Immature natural killer cell (primary cell): ENCODE measurements at regions not wholly inside any gene's neighbourhood (a gene's known extent, or its start where the extent isn't known, plus 50 kb on each side); places are given as distances from the start of the nearest gene placed in this dataset.
"Not testable (repeated sequence)": the region's sequence is repeated elsewhere in the genome, so short reads cannot be mapped to it uniquely, and the experiment has no call there.

Experiments used
- DNase-seq, 3 donors: peaks; one replicate each; pipeline ENCODE4 v3.0.0; 2022; ENCODE audit warnings: mixed read lengths in 1 of 3
- H3K27ac Mint-ChIP-seq, 6 donors: one replicate each; pipeline ENCODE4 v1.8.0; 2020; ENCODE audit warnings: mixed read lengths in 6 of 6, mild to moderate bottlenecking in 5 of 6, inconsistent platforms in 4 of 6, moderate library complexity in 3 of 6
- H3K27me3 Mint-ChIP-seq, 3 donors: one replicate each; pipeline ENCODE4 v1.8.0; 2020 to 2021; ENCODE audit warnings: low read depth in 3 of 3, mild to moderate bottlenecking in 3 of 3, mixed read lengths in 3 of 3, moderate library complexity in 3 of 3, inconsistent platforms in 1 of 3
- H3K36me3 Mint-ChIP-seq, 3 donors: one replicate each; pipeline ENCODE4 v1.8.0; 2020; ENCODE audit warnings: mixed read lengths in 3 of 3, inconsistent platforms in 2 of 3, mild to moderate bottlenecking in 2 of 3
- H3K4me1 Mint-ChIP-seq, 2 donors: one replicate each; pipeline ENCODE4 v1.8.0; 2020; ENCODE audit warnings: inconsistent platforms in 2 of 2, mild to moderate bottlenecking in 2 of 2, mixed read lengths in 2 of 2, moderate library complexity in 1 of 2
- H3K4me3 Mint-ChIP-seq, 5 donors: one replicate each; pipeline ENCODE4 v1.8.0; 2020; ENCODE audit warnings: mild to moderate bottlenecking in 5 of 5, mixed read lengths in 5 of 5, inconsistent platforms in 3 of 5, moderate library complexity in 3 of 5
- H3K9me3 Mint-ChIP-seq, 6 donors: one replicate each; pipeline ENCODE4 v1.8.0; 2020; ENCODE audit warnings: mild to moderate bottlenecking in 6 of 6, mixed read lengths in 6 of 6, inconsistent platforms in 4 of 6, moderate library complexity in 3 of 6

DNA sequence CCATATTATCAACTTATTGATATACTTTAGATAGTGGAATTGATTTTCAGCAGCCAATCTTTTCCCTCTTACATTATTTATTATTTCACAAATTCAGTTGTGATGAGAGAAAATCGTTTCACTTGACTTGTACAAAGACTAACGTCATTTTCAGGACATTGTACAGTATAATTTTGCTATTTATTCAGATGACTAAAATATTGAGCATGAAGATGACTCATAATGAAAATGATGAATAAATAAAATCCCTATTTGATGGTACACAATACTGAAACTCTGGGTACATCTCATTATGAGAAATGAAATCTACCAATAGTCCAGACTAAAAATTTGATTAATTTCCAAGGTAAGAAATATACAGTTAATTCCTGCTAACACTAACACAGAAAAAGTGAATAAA lies 316.4 kb downstream of the CCDC74A start:
- H3K4me1 Mint-ChIP-seq, H3K27me3 Mint-ChIP-seq, H3K9me3 Mint-ChIP-seq, H3K27ac Mint-ChIP-seq, H3K4me3 Mint-ChIP-seq, DNase-seq, H3K36me3 Mint-ChIP-seq: not testable (repeated sequence)

DNA sequence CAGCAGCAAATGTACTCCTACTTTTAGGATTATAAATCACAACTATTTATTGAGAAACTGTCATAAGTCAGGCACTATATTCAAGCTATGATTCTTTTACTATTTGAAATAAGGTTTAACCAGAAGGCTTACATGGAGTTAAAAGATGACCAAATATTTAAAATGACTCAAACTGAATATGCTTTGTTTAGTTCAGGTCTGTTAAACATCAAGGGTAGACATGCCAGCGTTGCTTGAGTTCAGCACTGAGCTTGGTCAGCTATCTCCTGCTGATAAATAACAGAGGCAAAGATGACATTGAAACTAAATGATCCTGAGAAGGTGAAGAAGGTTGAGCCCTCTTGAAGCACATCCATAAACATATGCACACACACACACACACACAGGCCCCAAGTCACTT lies 305.6 kb downstream of the ANKRD30BL start:
- H3K4me3 Mint-ChIP-seq, H3K4me1 Mint-ChIP-seq, H3K36me3 Mint-ChIP-seq, H3K27ac Mint-ChIP-seq, H3K27me3 Mint-ChIP-seq, DNase-seq, H3K9me3 Mint-ChIP-seq: not testable (repeated sequence)

DNA sequence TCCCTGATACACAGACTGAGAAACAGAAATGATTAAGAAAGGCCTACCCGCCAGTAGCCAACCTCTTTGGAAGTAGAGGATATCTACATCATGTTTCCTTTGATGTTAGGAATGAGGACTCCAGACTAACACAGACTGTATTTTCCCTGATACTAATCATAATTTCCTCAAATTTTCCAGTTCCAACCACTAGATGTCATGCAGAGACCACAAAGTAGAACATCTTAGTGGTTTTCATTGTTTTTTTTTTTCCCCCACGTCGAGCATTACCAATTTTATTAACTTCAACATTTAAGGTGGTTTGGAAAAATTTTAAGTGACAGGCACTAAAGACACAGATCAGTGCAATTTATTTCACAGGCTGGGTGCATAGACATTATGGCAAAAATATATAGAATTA lies 303.6 kb downstream of the ANKRD30BL start:
- not testable (repeated sequence) for DNase-seq, H3K4me1 Mint-ChIP-seq, H3K36me3 Mint-ChIP-seq, H3K4me3 Mint-ChIP-seq, H3K27me3 Mint-ChIP-seq, H3K27ac Mint-ChIP-seq, H3K9me3 Mint-ChIP-seq
